ENCODE measurements at regions not wholly inside any gene's neighbourhood (a gene's known extent, or its start where the extent isn't known, plus 50 kb on each side); places are given as distances from the start of the nearest gene placed in this dataset.

DNA sequence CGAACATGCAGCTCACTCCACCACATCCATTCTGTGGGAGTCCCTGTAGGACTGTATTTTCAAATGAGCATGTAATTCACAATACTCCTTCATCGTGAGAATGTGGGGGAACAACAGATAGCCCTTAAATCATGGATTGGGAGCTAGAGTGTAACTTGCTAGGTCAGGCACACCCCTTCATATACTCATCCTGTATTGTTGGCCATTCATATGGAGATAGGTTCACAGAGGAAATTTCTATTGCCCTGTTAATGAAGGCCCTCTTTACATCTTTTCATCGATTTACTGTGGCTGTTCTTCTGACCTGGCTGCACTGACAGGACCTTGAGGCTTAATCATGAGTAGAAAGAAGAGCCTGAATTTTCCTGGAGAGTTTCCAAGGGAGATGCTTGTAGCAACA lies 193.8 kb upstream of the DPP10 start:
- Histone ChIP-seq H3K9ac (ENCODE audit: low read length) (no peak overlapping the region), H3K36me3 (ENCODE audit: control insufficient read depth in 1 of 2, insufficient read depth in 2 of 2, low read length in 2 of 2) (no peaks in the 10 kb centered on the region), H2AFZ (ENCODE audit: insufficient read depth, low read length, poor library complexity) (no peak overlapping the region), H3K18ac (ENCODE audit: low read length) (no peak overlapping the region), H3K79me1 (ENCODE audit: low read length) (no peaks in the 10 kb centered on the region), H2BK12ac (ENCODE audit: low read length) (no peak overlapping the region), H3K79me2 (ENCODE audit: control insufficient read depth, insufficient read depth, low read length, poor library complexity) (no peaks in the 10 kb centered on the region), H3K14ac (ENCODE audit: low read length) (no peak overlapping the region), H3K27me3 (ENCODE audit: insufficient read depth, low read length) (no peaks in the 10 kb centered on the region), H3K4me2 (ENCODE audit: low read length) (no peak overlapping the region), H4K8ac (ENCODE audit: low read depth, low read length) (no peak overlapping the region), H3K23ac (ENCODE audit: low read length) (no peak overlapping the region), H3K4ac (ENCODE audit: low read depth, low read length) (no peak overlapping the region), H2BK5ac (ENCODE audit: low read depth, low read length, poor library complexity) (no peak overlapping the region), H3K9me3 (ENCODE audit: insufficient read depth, low read depth, low read length) (no peaks in the 10 kb centered on the region), H3K27ac (ENCODE audit: low read depth, low read length) (no peak overlapping the region), H4K12ac (ENCODE audit: low read depth, low read length) (no peak overlapping the region), H3K4me1 (ENCODE audit: control insufficient read depth in 1 of 2, insufficient read depth in 2 of 2, low read length in 2 of 2) (no peaks in the 10 kb centered on the region), H2BK120ac (ENCODE audit: insufficient read depth, low read length, poor library complexity) (no peak overlapping the region), H4K91ac (ENCODE audit: low read depth, low read length) (no peak overlapping the region), H3K4me3 (ENCODE audit: low read depth, low read length) (no peak overlapping the region), H2AK5ac (ENCODE audit: low read length) (no peak overlapping the region)
- no peak for DNase-seq
- no CpG with 5 or more reads among the region's 3 CpGs for WGBS (ENCODE audit: extremely low coverage, insufficient coverage, insufficient read length)

DNA sequence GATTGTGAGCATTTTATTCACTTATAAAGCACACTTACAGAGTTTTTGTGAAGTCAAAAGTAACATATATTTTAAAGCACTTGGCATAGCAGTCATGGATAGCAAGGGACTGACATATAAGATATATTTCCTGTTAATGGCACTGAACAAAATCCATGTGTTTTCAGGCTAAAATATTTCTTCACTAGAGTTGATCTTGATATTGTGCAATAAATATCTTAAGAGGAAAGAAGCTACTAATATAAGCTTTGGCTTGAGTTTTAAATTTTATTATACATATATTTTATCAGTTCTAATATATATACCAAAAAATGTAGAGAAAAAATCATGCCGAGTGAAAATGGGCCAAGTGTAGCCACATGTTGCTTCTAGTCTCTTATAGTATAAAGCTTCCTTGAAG lies 189.7 kb upstream of the DPP10 start:
- no peak overlapping the region for H4K8ac ChIP-seq (ENCODE audit: low read depth, low read length)
- whole genome bisulfite sequencing (ENCODE audit: extremely low coverage, insufficient coverage, insufficient read length): no CpG with 5 or more reads among the region's 1 CpG

DNA sequence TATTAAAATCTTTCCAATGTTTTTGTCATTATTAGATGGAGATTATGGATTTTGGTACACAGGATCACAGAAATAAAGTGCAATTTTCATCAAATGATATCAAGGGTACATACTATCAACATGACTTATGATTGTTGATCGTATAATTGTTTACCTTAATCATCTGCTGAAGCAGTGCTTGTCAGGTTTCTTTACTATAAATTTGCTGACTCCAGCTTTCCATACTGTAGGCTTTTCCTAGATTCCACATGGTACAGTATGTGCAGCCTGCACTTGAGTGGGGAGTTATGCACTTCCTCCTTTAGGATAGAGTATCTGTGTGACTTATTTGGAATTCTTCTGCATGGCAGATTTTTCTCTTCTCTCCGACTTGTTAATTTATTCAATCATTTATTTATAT lies 187.6 kb upstream of the DPP10 start:
- no peak overlapping the region for H4K8ac ChIP-seq (ENCODE audit: low read depth, low read length)
- H3K36me3 ChIP-seq (ENCODE audit: control insufficient read depth in 1 of 2, insufficient read depth in 2 of 2, low read length in 2 of 2): no peaks in the 10 kb centered on the region
- no peak overlapping the region for H3K27ac ChIP-seq (ENCODE audit: low read depth, low read length)
- H2AK5ac ChIP-seq (ENCODE audit: low read length): no peak overlapping the region
- no peak overlapping the region for H4K12ac ChIP-seq (ENCODE audit: low read depth, low read length)
- no peak overlapping the region for H4K91ac ChIP-seq (ENCODE audit: low read depth, low read length)
- H2BK5ac ChIP-seq (ENCODE audit: low read depth, low read length, poor library complexity): no peak overlapping the region
- H3K18ac ChIP-seq (ENCODE audit: low read length): no peak overlapping the region
- no CpG with 5 or more reads among the region's 2 CpGs for WGBS (ENCODE audit: extremely low coverage, insufficient coverage, insufficient read length)
- H3K79me2 ChIP-seq (ENCODE audit: control insufficient read depth, insufficient read depth, low read length, poor library complexity): no peaks in the 10 kb centered on the region
- no peak overlapping the region for H2BK120ac ChIP-seq (ENCODE audit: insufficient read depth, low read length, poor library complexity)
- no peak overlapping the region for H3K4ac ChIP-seq (ENCODE audit: low read depth, low read length)
- H3K9ac ChIP-seq (ENCODE audit: low read length): no peak overlapping the region
- no peak for DNase-seq
- no peak overlapping the region for H2AFZ ChIP-seq (ENCODE audit: insufficient read depth, low read length, poor library complexity)
- no peaks in the 10 kb centered on the region for H3K9me3 ChIP-seq (ENCODE audit: insufficient read depth, low read depth, low read length)
- no peak overlapping the region for H2BK12ac ChIP-seq (ENCODE audit: low read length)
- H3K14ac ChIP-seq (ENCODE audit: low read length): no peak overlapping the region
- H3K4me2 ChIP-seq (ENCODE audit: low read length): no peak overlapping the region
- no peak overlapping the region for H3K4me3 ChIP-seq (ENCODE audit: low read depth, low read length)
- H3K4me1 ChIP-seq (ENCODE audit: control insufficient read depth in 1 of 2, insufficient read depth in 2 of 2, low read length in 2 of 2): no peaks in the 10 kb centered on the region
- H3K79me1 ChIP-seq (ENCODE audit: low read length): no peaks in the 10 kb centered on the region
- no peak overlapping the region for H3K23ac ChIP-seq (ENCODE audit: low read length)
- H3K27me3 ChIP-seq (ENCODE audit: insufficient read depth, low read length): no peaks in the 10 kb centered on the region

More for the DNA sequence above, 189.7 kb upstream of the DPP10 start:
- Histone ChIP-seq H3K9ac (ENCODE audit: low read length) (no peak overlapping the region), H3K27ac (ENCODE audit: low read depth, low read length) (no peak overlapping the region), H2BK5ac (ENCODE audit: low read depth, low read length, poor library complexity) (no peak overlapping the region), H3K27me3 (ENCODE audit: insufficient read depth, low read length) (no peaks in the 10 kb centered on the region), H2BK120ac (ENCODE audit: insufficient read depth, low read length, poor library complexity) (no peak overlapping the region), H3K4me1 (ENCODE audit: control insufficient read depth in 1 of 2, insufficient read depth in 2 of 2, low read length in 2 of 2) (no peaks in the 10 kb centered on the region), H3K4ac (ENCODE audit: low read depth, low read length) (no peak overlapping the region), H2BK12ac (ENCODE audit: low read length) (no peak overlapping the region), H2AK5ac (ENCODE audit: low read length) (no peak overlapping the region), H3K23ac (ENCODE audit: low read length) (no peak overlapping the region), H3K4me3 (ENCODE audit: low read depth, low read length) (no peak overlapping the region), H3K79me2 (ENCODE audit: control insufficient read depth, insufficient read depth, low read length, poor library complexity) (no peaks in the 10 kb centered on the region), H4K12ac (ENCODE audit: low read depth, low read length) (no peak overlapping the region), H3K14ac (ENCODE audit: low read length) (no peak overlapping the region), H4K91ac (ENCODE audit: low read depth, low read length) (no peak overlapping the region), H3K4me2 (ENCODE audit: low read length) (no peak overlapping the region), H3K18ac (ENCODE audit: low read length) (no peak overlapping the region), H3K36me3 (ENCODE audit: control insufficient read depth in 1 of 2, insufficient read depth in 2 of 2, low read length in 2 of 2) (no peaks in the 10 kb centered on the region), H3K9me3 (ENCODE audit: insufficient read depth, low read depth, low read length) (no peaks in the 10 kb centered on the region), H2AFZ (ENCODE audit: insufficient read depth, low read length, poor library complexity) (no peak overlapping the region), H3K79me1 (ENCODE audit: low read length) (no peaks in the 10 kb centered on the region)
- DNase-seq: no peak

DNA sequence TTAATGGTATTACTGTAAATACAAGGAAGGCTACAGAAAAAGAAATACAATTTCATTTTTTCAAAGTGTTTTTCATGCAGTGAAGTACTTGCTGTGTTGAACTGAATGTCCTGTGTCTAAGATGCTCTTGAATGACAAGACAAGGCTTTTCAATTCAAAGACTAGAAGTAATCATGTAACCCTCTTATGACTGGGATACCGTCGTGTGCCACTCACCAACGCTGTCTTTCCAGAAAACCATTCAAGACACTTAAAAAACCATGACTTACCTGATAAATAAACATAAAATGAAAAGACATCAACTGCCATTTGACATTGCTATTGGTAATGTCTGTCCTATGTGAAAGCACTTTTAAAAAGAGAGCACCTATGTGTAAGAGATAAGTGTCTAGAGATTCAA lies 183.1 kb upstream of the DPP10 start:
- Histone ChIP-seq H2AK5ac (ENCODE audit: low read length) (no peak overlapping the region), H3K79me2 (ENCODE audit: control insufficient read depth, insufficient read depth, low read length, poor library complexity) (no peaks in the 10 kb centered on the region), H3K14ac (ENCODE audit: low read length) (no peak overlapping the region), H3K27me3 (ENCODE audit: insufficient read depth, low read length) (no peaks in the 10 kb centered on the region), H4K8ac (ENCODE audit: low read depth, low read length) (no peak overlapping the region), H3K4ac (ENCODE audit: low read depth, low read length) (no peak overlapping the region), H3K18ac (ENCODE audit: low read length) (no peak overlapping the region), H2BK120ac (ENCODE audit: insufficient read depth, low read length, poor library complexity) (no peak overlapping the region), H3K79me1 (ENCODE audit: low read length) (no peaks in the 10 kb centered on the region), H2BK5ac (ENCODE audit: low read depth, low read length, poor library complexity) (no peak overlapping the region), H3K4me2 (ENCODE audit: low read length) (no peak overlapping the region), H4K91ac (ENCODE audit: low read depth, low read length) (no peak overlapping the region), H3K27ac (ENCODE audit: low read depth, low read length) (no peak overlapping the region), H3K9ac (ENCODE audit: low read length) (no peak overlapping the region), H3K4me1 (ENCODE audit: control insufficient read depth in 1 of 2, insufficient read depth in 2 of 2, low read length in 2 of 2) (no peaks in the 10 kb centered on the region), H3K9me3 (ENCODE audit: insufficient read depth, low read depth, low read length) (no peaks in the 10 kb centered on the region), H4K12ac (ENCODE audit: low read depth, low read length) (no peak overlapping the region), H2BK12ac (ENCODE audit: low read length) (no peak overlapping the region), H2AFZ (ENCODE audit: insufficient read depth, low read length, poor library complexity) (no peak overlapping the region), H3K4me3 (ENCODE audit: low read depth, low read length) (no peak overlapping the region), H3K23ac (ENCODE audit: low read length) (no peak overlapping the region), H3K36me3 (ENCODE audit: control insufficient read depth in 1 of 2, insufficient read depth in 2 of 2, low read length in 2 of 2) (no peaks in the 10 kb centered on the region)
- DNase-seq: no peak
- no CpG with 5 or more reads among the region's 3 CpGs for WGBS (ENCODE audit: extremely low coverage, insufficient coverage, insufficient read length)

DNA sequence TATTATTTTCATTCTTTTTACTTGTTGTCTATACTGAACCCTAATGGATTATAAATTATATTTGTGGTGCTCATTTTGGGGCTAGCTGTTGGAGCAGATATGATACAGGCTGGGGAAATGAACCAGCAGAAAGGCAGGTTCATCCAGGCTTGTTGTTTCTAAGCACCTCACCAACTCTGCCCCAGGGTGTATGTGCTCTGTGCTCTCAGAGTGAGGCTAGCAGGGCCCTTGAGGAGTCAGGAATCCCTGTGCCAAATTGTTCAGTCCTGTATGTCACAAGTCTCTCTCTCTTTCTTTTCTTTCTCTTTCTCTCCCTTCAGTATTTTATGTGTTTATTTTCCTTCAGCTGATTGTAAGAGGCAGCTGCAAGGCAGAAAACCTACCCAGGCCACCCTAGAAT lies 181.1 kb upstream of the DPP10 start:
- H3K9me3 ChIP-seq (ENCODE audit: insufficient read depth, low read depth, low read length): no peaks in the 10 kb centered on the region
- H3K18ac ChIP-seq (ENCODE audit: low read length): no peak overlapping the region
- no peaks in the 10 kb centered on the region for H3K27me3 ChIP-seq (ENCODE audit: insufficient read depth, low read length)
- no peaks in the 10 kb centered on the region for H3K36me3 ChIP-seq (ENCODE audit: control insufficient read depth in 1 of 2, insufficient read depth in 2 of 2, low read length in 2 of 2)
- H3K9ac ChIP-seq (ENCODE audit: low read length): no peak overlapping the region
- no peak overlapping the region for H3K4me2 ChIP-seq (ENCODE audit: low read length)
- no peak for DNase-seq
- no peak overlapping the region for H2BK120ac ChIP-seq (ENCODE audit: insufficient read depth, low read length, poor library complexity)
- no peaks in the 10 kb centered on the region for H3K4me1 ChIP-seq (ENCODE audit: control insufficient read depth in 1 of 2, insufficient read depth in 2 of 2, low read length in 2 of 2)
- H3K4ac ChIP-seq (ENCODE audit: low read depth, low read length): no peak overlapping the region
- H4K91ac ChIP-seq (ENCODE audit: low read depth, low read length): no peak overlapping the region
- H4K8ac ChIP-seq (ENCODE audit: low read depth, low read length): no peak overlapping the region
- no peak overlapping the region for H3K4me3 ChIP-seq (ENCODE audit: low read depth, low read length)
- H2BK5ac ChIP-seq (ENCODE audit: low read depth, low read length, poor library complexity): no peak overlapping the region
- no peak overlapping the region for H4K12ac ChIP-seq (ENCODE audit: low read depth, low read length)
- no peak overlapping the region for H2AFZ ChIP-seq (ENCODE audit: insufficient read depth, low read length, poor library complexity)
- no peak overlapping the region for H3K23ac ChIP-seq (ENCODE audit: low read length)
- no peak overlapping the region for H3K14ac ChIP-seq (ENCODE audit: low read length)
- H2AK5ac ChIP-seq (ENCODE audit: low read length): no peak overlapping the region
- H3K79me2 ChIP-seq (ENCODE audit: control insufficient read depth, insufficient read depth, low read length, poor library complexity): no peaks in the 10 kb centered on the region
- no peak overlapping the region for H2BK12ac ChIP-seq (ENCODE audit: low read length)
- no peak overlapping the region for H3K27ac ChIP-seq (ENCODE audit: low read depth, low read length)
- no peaks in the 10 kb centered on the region for H3K79me1 ChIP-seq (ENCODE audit: low read length)

Measured in trophoblast cell (in vitro differentiated cells and primary cell).